GM19463 (cell line): ENCODE measurements at regions not wholly inside any gene's neighbourhood (a gene's known extent, or its start where the extent isn't known, plus 50 kb on each side); places are given as distances from the start of the nearest gene placed in this dataset.
A peak's percentile ranks its signal among the peaks of the same experiment; 100 is the strongest.
"Not testable (repeated sequence)": the region's sequence is repeated elsewhere in the genome, so short reads cannot be mapped to it uniquely, and the experiment has no call there.

Experiments used
- ATAC-seq: cut with Tn5 transposase; IDR thresholded peaks from one replicate; pipeline ENCODE4 v1.9.1; 2021; ENCODE audit warnings: mild to moderate bottlenecking, moderate library complexity; ENCODE audit not compliant: unreplicated experiment

GRCh38 chr13:59269476-59269875 is 894.3 kb downstream of the DIAPH3 start:
- ATAC-seq: no peak

GRCh38 chr13:59270327-59270726 is 893.4 kb downstream of the DIAPH3 start:
- no peak for ATAC-seq

DNA sequence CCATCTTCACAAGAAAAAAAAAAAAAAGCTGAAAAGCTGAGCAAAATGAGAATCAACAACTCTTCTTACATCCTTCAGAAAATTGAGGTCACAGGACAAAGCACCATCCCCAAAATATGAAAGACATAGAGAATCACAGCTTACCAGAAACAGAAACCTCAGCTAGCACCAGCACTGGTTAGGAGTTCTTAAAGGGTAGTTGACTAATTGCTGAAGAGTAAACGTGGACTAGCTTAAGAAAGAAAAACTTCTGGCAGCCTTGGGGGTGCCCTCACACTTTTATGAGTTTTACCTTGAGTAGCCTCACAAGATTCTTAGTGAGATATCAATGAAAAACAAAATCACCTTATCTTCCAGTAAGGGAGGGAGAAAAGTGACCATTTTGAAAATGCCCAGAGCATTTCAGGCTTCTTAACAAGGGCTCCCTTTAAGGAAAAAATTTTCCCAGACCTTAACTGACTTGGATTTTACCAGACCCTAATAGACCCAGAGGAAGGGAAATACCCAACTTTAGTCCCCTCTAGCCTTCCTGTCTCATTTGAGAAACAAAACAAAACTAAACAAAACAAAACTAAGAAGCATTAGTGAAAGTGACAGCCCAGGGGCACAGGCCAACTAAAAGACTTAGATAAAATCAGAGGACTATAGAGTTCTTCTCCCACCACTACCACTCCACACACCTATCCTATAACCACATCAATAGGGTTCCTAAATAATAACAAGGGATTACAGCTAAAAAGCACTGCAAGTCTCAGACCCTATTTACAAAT is 888.6 kb downstream of the DIAPH3 start:
- peak; percentile 51 for ATAC-seq

- ATAC-seq: no peak
Observed at GRCh38 chr13:59276436-59276835, 887.3 kb downstream of the DIAPH3 start.

GRCh38 chr13:59277106-59277505 is 886.6 kb downstream of the DIAPH3 start:
- ATAC-seq: no peak

DNA sequence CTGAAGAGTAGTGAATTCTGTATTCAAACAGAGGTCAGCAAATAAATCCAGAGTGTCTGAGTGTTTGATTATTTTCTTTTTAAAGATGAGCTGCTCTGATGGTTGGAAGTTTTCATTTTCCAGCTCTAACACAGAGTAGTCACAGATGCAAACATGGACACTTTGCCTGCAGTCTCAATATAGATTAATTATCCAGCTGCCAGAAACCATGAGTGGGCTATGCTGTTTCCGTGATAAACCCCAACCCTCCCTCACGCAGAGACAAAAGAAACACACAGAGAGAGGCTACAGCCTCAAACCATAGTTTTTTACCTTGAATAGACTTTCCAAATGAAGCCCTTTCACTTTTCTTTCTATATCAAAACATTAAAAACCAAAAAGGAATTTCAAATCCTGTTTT is 884.7 kb downstream of the DIAPH3 start:
- ATAC-seq: no peak

DNA sequence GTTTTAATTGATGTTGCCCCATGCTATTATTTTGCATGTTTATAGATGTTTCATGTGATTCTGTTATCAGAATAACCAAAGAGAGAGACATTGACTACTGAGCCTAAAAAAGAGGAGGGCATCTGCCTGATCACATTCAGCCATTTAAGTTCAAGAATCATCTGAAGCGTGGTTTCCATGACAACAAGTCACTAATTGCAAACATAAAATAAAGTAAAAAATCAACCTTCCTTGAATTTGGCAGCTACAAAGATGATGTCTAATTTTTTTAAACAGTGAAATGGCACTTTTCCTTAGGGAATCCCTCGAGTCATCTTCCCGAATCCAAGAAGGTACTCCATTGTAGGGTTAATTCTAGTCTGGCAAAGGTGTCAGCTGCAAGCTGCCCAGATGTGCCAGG is 884.2 kb downstream of the DIAPH3 start:
- ATAC-seq: no peak

GRCh38 chr13:59280297-59280696 is 883.4 kb downstream of the DIAPH3 start:
- no peak for ATAC-seq

DNA sequence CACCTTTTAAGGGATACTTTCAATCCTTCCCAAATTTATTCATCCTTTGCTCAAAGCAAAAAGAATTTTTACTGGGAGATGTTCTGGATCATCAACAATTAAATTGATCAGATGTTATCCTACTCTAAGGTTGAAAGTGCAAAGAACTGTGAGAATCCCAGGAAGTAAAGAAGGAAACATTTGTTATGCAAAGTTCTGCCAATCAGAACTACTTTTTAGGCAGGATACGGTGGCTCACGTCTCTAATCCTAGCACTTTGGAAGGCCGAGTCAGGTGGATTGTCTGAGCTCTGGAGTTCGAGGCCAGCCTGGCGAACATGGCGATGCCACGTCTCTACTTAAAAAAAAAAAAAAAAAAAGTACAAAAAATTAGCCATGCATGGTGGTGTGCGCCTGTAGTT is 882.3 kb downstream of the DIAPH3 start:
- no peak for ATAC-seq

- ATAC-seq: not testable (repeated sequence)
Observed at GRCh38 chr13:59292240-59292639, 871.5 kb downstream of the DIAPH3 start.

GRCh38 chr13:59299584-59299983 is 864.1 kb downstream of the DIAPH3 start:
- ATAC-seq: no peak

DNA sequence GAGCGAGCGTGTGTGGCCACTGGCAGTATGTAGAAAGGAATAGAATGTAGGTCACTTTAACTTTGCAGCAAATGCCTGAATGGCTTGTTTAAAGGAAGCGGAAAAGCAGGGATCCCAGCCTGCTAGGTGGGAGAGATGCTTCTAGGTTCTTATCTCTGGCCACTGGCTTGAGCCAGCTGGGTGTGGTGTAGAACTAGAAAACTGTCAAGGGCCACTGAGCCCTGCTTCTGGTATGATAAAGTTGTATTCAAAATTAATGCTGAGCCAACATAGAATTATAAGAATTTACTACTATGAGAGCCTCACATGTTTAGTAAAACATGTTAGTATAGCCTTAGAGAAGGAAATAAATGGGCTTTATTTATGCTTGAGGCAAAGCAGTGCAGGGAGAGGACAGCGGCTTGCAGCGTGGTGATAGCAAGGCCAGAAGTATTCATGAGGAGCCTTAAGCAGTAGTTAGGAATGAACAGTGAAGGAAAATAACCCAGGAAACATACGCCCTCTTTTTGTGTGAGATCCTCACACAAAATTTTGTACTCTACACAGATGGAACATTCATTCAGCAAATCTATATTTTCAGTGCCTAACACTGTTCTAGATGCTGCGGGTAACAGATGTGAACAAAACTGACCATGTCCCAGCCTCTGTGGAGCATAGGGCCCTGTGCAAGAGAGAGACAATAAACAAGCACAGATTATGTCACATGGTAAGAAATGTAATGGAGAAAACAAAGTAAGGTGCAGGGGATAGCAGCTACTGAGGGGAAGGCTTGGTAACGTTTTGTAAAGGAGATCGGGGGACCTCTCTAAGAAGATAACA is 863.2 kb downstream of the DIAPH3 start:
- ATAC-seq: no peak

- ATAC-seq: no peak
Observed at GRCh38 chr13:59301174-59301567, 862.6 kb downstream of the DIAPH3 start.

DNA sequence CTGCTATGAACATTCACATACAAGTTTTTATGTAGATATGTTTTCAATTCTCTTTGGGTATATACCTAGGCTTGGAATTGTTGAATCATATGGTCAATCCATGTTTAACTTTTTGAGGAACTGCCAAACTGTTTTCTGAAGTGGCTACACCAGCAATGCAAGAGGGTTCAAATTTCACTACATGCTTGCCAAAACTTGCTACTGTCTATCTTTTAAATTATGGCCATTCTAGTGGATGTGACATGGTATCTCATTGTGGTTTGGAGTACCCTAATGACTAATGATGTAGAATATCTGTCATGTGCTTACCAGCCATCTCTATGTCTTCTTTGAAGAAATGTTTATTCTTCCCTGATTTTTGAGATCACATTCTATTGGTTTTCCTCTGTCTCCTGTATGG is 860.3 kb downstream of the DIAPH3 start:
- ATAC-seq: no peak

- ATAC-seq: no peak
Observed at GRCh38 chr13:59304596-59304995, 859.1 kb downstream of the DIAPH3 start.

- no peak for ATAC-seq
Observed at GRCh38 chr13:59305896-59306295, 857.8 kb downstream of the DIAPH3 start.

GRCh38 chr13:59312776-59313175 is 851.0 kb downstream of the DIAPH3 start:
- ATAC-seq: no peak

DNA sequence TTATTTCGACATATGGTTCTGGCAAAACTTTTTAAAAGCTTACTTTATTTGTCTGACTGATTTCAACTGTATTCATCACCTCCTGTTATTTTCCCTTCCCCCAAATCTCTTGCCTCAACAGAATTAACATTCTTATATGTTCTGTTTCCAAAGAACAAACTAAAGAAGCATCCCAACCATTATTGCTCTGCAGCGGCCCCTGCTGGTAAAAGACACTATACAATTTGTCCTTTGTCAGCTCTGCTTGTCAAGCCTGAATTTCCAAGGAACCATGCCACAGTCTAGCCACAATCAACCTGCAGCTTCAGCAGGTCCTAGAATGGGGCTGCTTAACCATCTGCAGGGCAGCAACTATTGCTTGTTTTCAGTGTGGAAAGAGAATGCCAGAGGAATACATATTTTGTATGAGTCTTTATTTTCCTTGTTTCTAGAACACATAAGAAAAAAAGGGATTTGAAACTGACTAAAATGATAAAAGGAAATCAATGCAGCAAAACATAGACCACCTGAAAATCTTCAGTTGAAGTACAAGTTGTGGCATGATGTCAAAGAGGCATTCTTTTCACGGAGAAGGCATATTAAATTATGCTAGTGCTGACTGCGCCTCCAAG is 845.3 kb downstream of the DIAPH3 start:
- peak; percentile 80 for ATAC-seq

DNA sequence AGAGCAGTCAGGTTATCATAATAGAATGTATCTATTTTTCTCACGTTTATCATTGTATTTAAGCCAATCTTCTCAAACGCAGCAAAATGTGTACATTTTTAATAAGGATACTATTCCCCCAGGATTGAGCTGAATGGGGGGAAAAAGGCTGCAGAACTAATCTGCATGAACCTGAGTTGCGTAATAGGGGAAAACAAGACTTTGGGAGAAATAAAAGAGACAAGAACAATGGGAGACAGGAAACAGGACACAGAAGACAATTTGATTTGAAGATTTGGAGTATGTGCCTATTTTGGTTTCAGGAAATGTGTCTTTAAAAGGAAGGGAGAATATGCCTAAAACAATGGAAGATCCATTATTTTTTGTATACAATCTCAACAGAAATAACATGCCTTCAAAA is 844.5 kb downstream of the DIAPH3 start:
- no peak for ATAC-seq

DNA sequence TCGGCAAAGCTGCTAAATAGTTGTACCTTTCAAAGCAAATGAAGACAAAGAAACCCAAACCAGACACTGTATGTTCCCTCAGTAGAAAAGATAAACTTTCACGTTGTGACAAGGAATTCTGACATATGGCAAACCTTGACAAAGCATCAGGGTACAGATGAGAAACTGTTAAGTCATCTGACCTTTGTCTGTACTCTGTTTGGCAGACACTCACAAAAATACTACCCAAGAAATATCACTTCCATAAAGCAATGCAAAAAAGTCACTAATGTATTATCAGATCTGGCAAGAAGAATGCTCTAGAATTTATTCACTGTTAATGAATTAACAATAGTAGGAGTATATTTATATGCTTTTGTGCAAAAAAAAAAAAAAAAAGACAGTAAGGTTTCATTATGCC is 843.7 kb downstream of the DIAPH3 start:
- no peak for ATAC-seq

- not testable (repeated sequence) for ATAC-seq
Observed at GRCh38 chr13:59324401-59324800, 839.3 kb downstream of the DIAPH3 start.

DNA sequence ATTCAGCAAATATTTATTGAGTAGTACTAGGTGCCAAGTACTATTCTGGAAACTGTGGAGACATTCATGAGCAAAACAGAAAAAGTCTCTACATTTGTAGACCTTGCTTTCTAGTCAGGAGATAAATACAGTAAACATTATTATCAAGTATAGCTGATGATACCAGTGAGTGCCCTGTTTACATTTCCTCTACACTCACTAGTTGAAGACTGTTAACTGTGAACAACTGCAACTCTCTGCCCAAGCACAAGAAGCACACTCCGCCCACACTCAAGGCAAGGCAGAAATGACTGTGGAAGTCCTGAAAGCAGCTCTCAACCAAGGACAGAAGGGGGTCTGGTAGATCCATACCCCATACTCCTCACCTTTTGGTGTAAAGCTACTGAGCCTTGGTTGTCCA is 837.0 kb downstream of the DIAPH3 start:
- no peak for ATAC-seq
